ENCODE measurements at regions not wholly inside any gene's neighbourhood (a gene's known extent, or its start where the extent isn't known, plus 50 kb on each side); places are given as distances from the start of the nearest gene placed in this dataset.

DNA sequence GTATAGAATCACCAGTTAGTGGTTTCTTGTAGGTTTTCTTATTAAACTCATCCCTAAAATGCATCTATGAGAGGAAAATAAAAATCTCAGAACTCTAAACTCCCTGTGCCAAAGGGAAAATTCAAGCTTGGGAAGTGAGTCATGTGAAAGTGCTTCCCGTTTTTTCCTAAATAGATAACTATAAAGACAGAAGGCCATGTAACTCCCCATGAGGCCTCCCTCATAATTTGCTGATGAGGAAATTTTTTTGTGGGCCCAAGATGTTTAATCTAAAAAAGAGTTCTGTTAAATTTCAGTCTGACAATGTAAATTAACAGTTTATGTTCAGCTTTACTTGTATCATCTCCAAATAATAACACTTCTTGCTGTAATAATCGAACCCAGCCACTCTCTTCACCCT lies 1273.9 kb downstream of the OTOL1 start:
- TF ChIP-seq, protein P1, sequence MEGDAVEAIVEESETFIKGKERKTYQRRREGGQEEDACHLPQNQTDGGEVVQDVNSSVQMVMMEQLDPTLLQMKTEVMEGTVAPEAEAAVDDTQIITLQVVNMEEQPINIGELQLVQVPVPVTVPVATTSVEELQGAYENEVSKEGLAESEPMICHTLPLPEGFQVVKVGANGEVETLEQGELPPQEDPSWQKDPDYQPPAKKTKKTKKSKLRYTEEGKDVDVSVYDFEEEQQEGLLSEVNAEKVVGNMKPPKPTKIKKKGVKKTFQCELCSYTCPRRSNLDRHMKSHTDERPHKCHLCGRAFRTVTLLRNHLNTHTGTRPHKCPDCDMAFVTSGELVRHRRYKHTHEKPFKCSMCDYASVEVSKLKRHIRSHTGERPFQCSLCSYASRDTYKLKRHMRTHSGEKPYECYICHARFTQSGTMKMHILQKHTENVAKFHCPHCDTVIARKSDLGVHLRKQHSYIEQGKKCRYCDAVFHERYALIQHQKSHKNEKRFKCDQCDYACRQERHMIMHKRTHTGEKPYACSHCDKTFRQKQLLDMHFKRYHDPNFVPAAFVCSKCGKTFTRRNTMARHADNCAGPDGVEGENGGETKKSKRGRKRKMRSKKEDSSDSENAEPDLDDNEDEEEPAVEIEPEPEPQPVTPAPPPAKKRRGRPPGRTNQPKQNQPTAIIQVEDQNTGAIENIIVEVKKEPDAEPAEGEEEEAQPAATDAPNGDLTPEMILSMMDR (IDR thresholded peaks at IDR 0.05): no peak
- TF ChIP-seq POLR2A (IDR thresholded peaks at IDR 0.05): no peak

Data from gastroesophageal sphincter (tissue), 3 donors.